SJSA1 (cell line): ENCODE measurements at regions not wholly inside any gene's neighbourhood (a gene's known extent, or its start where the extent isn't known, plus 50 kb on each side); places are given as distances from the start of the nearest gene placed in this dataset.

Experiments
- DNase-seq, 2 experiments: peaks; one replicate each; pipeline ENCODE4 v3.0.0-alpha.2; 2015 to 2020; ENCODE audit warnings: low spot score in 2 of 2, low read depth in 1 of 2
- H3K27ac ChIP-seq: fragments of 250-450 bp; sonication (Bioruptor Pico); 2 replicates; pipeline ENCODE4 v1.5.1; 2020; ENCODE audit warnings: mild to moderate bottlenecking, moderate library complexity
- H3K27me3 ChIP-seq: fragments of 250-450 bp; sonication (Bioruptor Pico); replicated peaks from 2 replicates; pipeline ENCODE4 v1.5.1; 2020; ENCODE audit warnings: mild to moderate bottlenecking, moderate library complexity
- H3K36me3 ChIP-seq: fragments of 250-450 bp; sonication (Bioruptor Pico); 2 replicates; pipeline ENCODE4 v1.5.1; 2020; ENCODE audit warnings: mild to moderate bottlenecking
- H3K4me1 ChIP-seq: fragments of 250-450 bp; sonication (Bioruptor Pico); replicated peaks from 2 replicates; pipeline ENCODE4 v1.6.1; 2021; ENCODE audit warnings: mild to moderate bottlenecking
- H3K4me3 ChIP-seq: fragments of 250-450 bp; sonication (Bioruptor Pico); 2 replicates; pipeline ENCODE4 v1.5.1; 2020; ENCODE audit warnings: mild to moderate bottlenecking
- H3K9me3 ChIP-seq: fragments of 250-450 bp; sonication (Bioruptor Pico); replicated peaks from 2 replicates; pipeline ENCODE4 v1.5.1; 2020; ENCODE audit warnings: mild to moderate bottlenecking

GRCh38 chr3:95002438-95003046 lies 939.7 kb downstream of the NSUN3 start:
- Histone ChIP-seq H3K9me3 (no peaks in the 10 kb centered on the region), H3K4me3 (no peak overlapping the region), H3K27ac (no peak overlapping the region), H3K4me1 (no peaks in the 10 kb centered on the region), H3K27me3 (no peaks in the 10 kb centered on the region), H3K36me3 (no peaks in the 10 kb centered on the region)
- no peak for DNase-seq

GRCh38 chr3:95028688-95029087 lies 965.8 kb downstream of the NSUN3 start:
- no peaks in the 10 kb centered on the region for H3K9me3 ChIP-seq
- DNase-seq, result no peak
- no peaks in the 10 kb centered on the region for H3K27me3 ChIP-seq
- H3K4me3 ChIP-seq, result no peak overlapping the region
- H3K4me1 ChIP-seq, result no peaks in the 10 kb centered on the region
- H3K36me3 ChIP-seq, result no peaks in the 10 kb centered on the region
- H3K27ac ChIP-seq, result no peak overlapping the region

- no peaks in the 10 kb centered on the region for H3K9me3 ChIP-seq
- no peak overlapping the region for H3K4me3 ChIP-seq
- no peaks in the 10 kb centered on the region for H3K4me1 ChIP-seq
- H3K36me3 ChIP-seq, result no peaks in the 10 kb centered on the region
- no peak for DNase-seq
- no peaks in the 10 kb centered on the region for H3K27me3 ChIP-seq
- no peak overlapping the region for H3K27ac ChIP-seq
These were observed 966.8 kb downstream of the NSUN3 start for GRCh38 chr3:95029644-95030043.

- no peaks in the 10 kb centered on the region for H3K4me1 ChIP-seq
- H3K4me3 ChIP-seq, result no peak overlapping the region
- DNase-seq, result no peak
- no peaks in the 10 kb centered on the region for H3K9me3 ChIP-seq
- H3K36me3 ChIP-seq, result no peaks in the 10 kb centered on the region
- H3K27ac ChIP-seq, result no peak overlapping the region
- H3K27me3 ChIP-seq, result no peaks in the 10 kb centered on the region
These were observed 973.7 kb downstream of the NSUN3 start for GRCh38 chr3:95036526-95037021.

- no peaks in the 10 kb centered on the region for H3K9me3 ChIP-seq
- H3K27me3 ChIP-seq, result no peaks in the 10 kb centered on the region
- no peak overlapping the region for H3K27ac ChIP-seq
- no peaks in the 10 kb centered on the region for H3K36me3 ChIP-seq
- no peaks in the 10 kb centered on the region for H3K4me1 ChIP-seq
- no peak overlapping the region for H3K4me3 ChIP-seq
- no peak for DNase-seq
These were observed 974.2 kb downstream of the NSUN3 start for GRCh38 chr3:95037097-95037496.

GRCh38 chr3:95037927-95038326 lies 975.1 kb downstream of the NSUN3 start:
- Histone ChIP-seq H3K4me3 (no peak overlapping the region), H3K36me3 (no peaks in the 10 kb centered on the region), H3K4me1 (no peaks in the 10 kb centered on the region), H3K9me3 (no peaks in the 10 kb centered on the region), H3K27me3 (no peaks in the 10 kb centered on the region), H3K27ac (no peak overlapping the region)
- no peak for DNase-seq

- Histone ChIP-seq H3K27ac (no peak overlapping the region), H3K4me3 (no peak overlapping the region), H3K4me1 (no peaks in the 10 kb centered on the region), H3K9me3 (no peaks in the 10 kb centered on the region), H3K27me3 (no peaks in the 10 kb centered on the region), H3K36me3 (no peaks in the 10 kb centered on the region)
- no peak for DNase-seq
These were observed 981.2 kb downstream of the NSUN3 start for GRCh38 chr3:95044101-95044500.

- no peak overlapping the region for H3K27ac ChIP-seq
- H3K27me3 ChIP-seq, result no peaks in the 10 kb centered on the region
- H3K4me1 ChIP-seq, result no peaks in the 10 kb centered on the region
- no peaks in the 10 kb centered on the region for H3K9me3 ChIP-seq
- no peak for DNase-seq
- no peaks in the 10 kb centered on the region for H3K36me3 ChIP-seq
- H3K4me3 ChIP-seq, result no peak overlapping the region
These were observed 985.7 kb downstream of the NSUN3 start for GRCh38 chr3:95048564-95048963.

GRCh38 chr3:95049841-95050240 lies 987.0 kb downstream of the NSUN3 start:
- H3K9me3 ChIP-seq, result no peaks in the 10 kb centered on the region
- no peak overlapping the region for H3K27ac ChIP-seq
- no peaks in the 10 kb centered on the region for H3K4me1 ChIP-seq
- DNase-seq, result no peak
- H3K36me3 ChIP-seq, result no peaks in the 10 kb centered on the region
- H3K27me3 ChIP-seq, result no peaks in the 10 kb centered on the region
- H3K4me3 ChIP-seq, result no peak overlapping the region

- Histone ChIP-seq H3K36me3 (no peaks in the 10 kb centered on the region), H3K4me3 (no peak overlapping the region), H3K4me1 (no peaks in the 10 kb centered on the region), H3K27me3 (no peaks in the 10 kb centered on the region), H3K27ac (no peak overlapping the region), H3K9me3 (no peaks in the 10 kb centered on the region)
- no peak for DNase-seq
These were observed 992.4 kb downstream of the NSUN3 start for GRCh38 chr3:95055288-95055687.

GRCh38 chr3:95082191-95082590 lies 1019.3 kb downstream of the NSUN3 start:
- Histone ChIP-seq H3K4me3 (no peak overlapping the region), H3K4me1 (no peaks in the 10 kb centered on the region), H3K9me3 (no peaks in the 10 kb centered on the region), H3K36me3 (no peaks in the 10 kb centered on the region), H3K27ac (no peak overlapping the region), H3K27me3 (no peaks in the 10 kb centered on the region)
- DNase-seq, result no peak

GRCh38 chr3:95084738-95085137 lies 1021.9 kb downstream of the NSUN3 start:
- no peak overlapping the region for H3K27ac ChIP-seq
- no peaks in the 10 kb centered on the region for H3K4me1 ChIP-seq
- no peak overlapping the region for H3K4me3 ChIP-seq
- no peaks in the 10 kb centered on the region for H3K36me3 ChIP-seq
- DNase-seq, result no peak
- H3K9me3 ChIP-seq, result no peaks in the 10 kb centered on the region
- H3K27me3 ChIP-seq, result no peaks in the 10 kb centered on the region

- H3K4me3 ChIP-seq, result no peak overlapping the region
These were observed 1025.6 kb downstream of the NSUN3 start for GRCh38 chr3:95088464-95088863.

GRCh38 chr3:95097493-95097892 lies 1034.6 kb downstream of the NSUN3 start:
- Histone ChIP-seq H3K36me3 (no peaks in the 10 kb centered on the region), H3K27ac (no peak overlapping the region), H3K4me3 (no peak overlapping the region), H3K27me3 (no peaks in the 10 kb centered on the region), H3K9me3 (0 out of 2 replicates have a peak, but pooled peaks cover 2% of the 10 kb centered on the region), H3K4me1 (no peaks in the 10 kb centered on the region)
- no peak for DNase-seq

More at GRCh38 chr3:95088464-95088863, 1025.6 kb downstream of the NSUN3 start:
- H3K4me1 ChIP-seq, result no peaks in the 10 kb centered on the region
- H3K9me3 ChIP-seq, result no peaks in the 10 kb centered on the region
- DNase-seq, result no peak
- no peaks in the 10 kb centered on the region for H3K27me3 ChIP-seq
- no peaks in the 10 kb centered on the region for H3K36me3 ChIP-seq
- no peak overlapping the region for H3K27ac ChIP-seq

GRCh38 chr3:95120921-95121320 lies 1058.1 kb downstream of the NSUN3 start:
- Histone ChIP-seq H3K9me3 (no peaks in the 10 kb centered on the region), H3K4me3 (no peak overlapping the region), H3K4me1 (no peaks in the 10 kb centered on the region), H3K27ac (no peak overlapping the region), H3K27me3 (no peaks in the 10 kb centered on the region), H3K36me3 (no peaks in the 10 kb centered on the region)
- DNase-seq, result no peak
